Stomach (tissue), 8 donors: ENCODE measurements at regions not wholly inside any gene's neighbourhood (a gene's known extent, or its start where the extent isn't known, plus 50 kb on each side); places are given as distances from the start of the nearest gene placed in this dataset.

Experiments used
- DNase-seq, 2 donors: peaks; one replicate each; pipeline versions ENCODE4 v3.0.0 to v3.0.0-alpha.2; 2013 to 2019
- H3K27ac ChIP-seq, 5 donors: fragments of 200-600 bp in 4 of 5; sonication (generic) in 4 of 5; one replicate each; pipeline ENCODE4 v1.5.1; 2013 to 2019; ENCODE audit warnings: mild to moderate bottlenecking in 1 of 5, moderate library complexity in 1 of 5
- H3K27me3 ChIP-seq, 3 donors: fragments of 200-600 bp; sonication (generic); one replicate each; pipeline ENCODE4 v1.5.1; 2017 to 2019; ENCODE audit warnings: mixed run types in 1 of 3
- H3K36me3 ChIP-seq, 4 donors: fragments of 200-600 bp; sonication (generic); 1 replicate in 3 of 4; 2 replicates in 1 of 4; pipeline ENCODE4 v1.5.1; 2016 to 2019
- H3K4me1 ChIP-seq, 4 donors: fragments of 200-600 bp; sonication (generic); one replicate each; pipeline ENCODE4 v1.5.1; 2016 to 2019
- H3K4me3 ChIP-seq, 4 donors: fragments of 200-600 bp; sonication (generic) in 3 of 4; one replicate each; pipeline ENCODE4 v1.5.1; 2016 to 2019; ENCODE audit warnings: mild to moderate bottlenecking in 1 of 4
- H3K9me3 ChIP-seq, 4 donors: fragments of 200-600 bp; sonication (generic); one replicate each; pipeline ENCODE4 v1.5.1; 2016 to 2019
- CTCF ChIP-seq, 7 experiments: fragments of 450-650 bp in 4 of 7; fragments of 200-600 bp in 3 of 7; sonication (generic) in 3 of 7; IDR thresholded peaks; one replicate each; pipeline ENCODE4 v1.5.1; 2016 to 2019; ENCODE audit warnings: antibody characterized with exemption in 7 of 7, control low read depth in 2 of 7, mild to moderate bottlenecking in 1 of 7
- EP300 ChIP-seq: sonication (generic); formaldehyde crosslinking; IDR thresholded peaks from one replicate; pipeline ENCODE4 v1.6.1; 2017; ENCODE audit warnings: antibody characterized with exemption
- POLR2A ChIP-seq, 4 donors: fragments of 450-650 bp; IDR thresholded peaks; one replicate each; pipeline ENCODE4 v1.6.1; 2016; ENCODE audit warnings: antibody characterized with exemption in 4 of 4, control low read depth in 2 of 4, mild to moderate bottlenecking in 1 of 4, moderate library complexity in 1 of 4
- POLR2AphosphoS5 ChIP-seq, 3 donors: sonication (generic); formaldehyde crosslinking; IDR thresholded peaks; one replicate each; pipeline ENCODE4 v1.6.1; 2016; ENCODE audit warnings: antibody characterized with exemption in 3 of 3
- WGBS, 5 donors: extraction: QIAGEN DNeasy Blood & Tissue Kit in 3 of 5; methylation state at CpG; one replicate each; pipeline versions ENCODE4 v1.1.5 to v1.1.7; 2013 to 2018; 5-methylcytosine and 5-hydroxymethylcytosine counted together
- intact Hi-C: fragments of 100-400 bp; cut with DNase I; formaldehyde crosslinking; loops from one replicate; pipeline ENCODE4 v1.15.1; 2023; ENCODE audit warnings: low total_unique reads
- donor health status: healthy with polysubstance abuse.
- donor health status: Bipolar disorder and iron deficiency.
- donor health status: healthy.

GRCh38 chr3:197371591-197372046, 73.2 kb upstream of the DLG1 start:
- no peaks in the 10 kb centered on the region for H3K27me3 ChIP-seq
- intact Hi-C loops: no loop called here
- DNase-seq: peak in 1 of 2 donors; percentile 40
- H3K9me3 ChIP-seq: no peaks in the 10 kb centered on the region
- H3K4me1 ChIP-seq: peaks cover 8 to 28% (median 23%) of the 10 kb centered on the region in 4 donors
- no peak for TF ChIP-seq POLR2A (IDR thresholded peaks at IDR 0.05)
- H3K36me3 ChIP-seq: no peaks in the 10 kb centered on the region
- H3K27ac ChIP-seq: peak overlapping the region in 3 of 5 donors; percentile 12 to 38 (median 32)
- no peak overlapping the region for H3K4me3 ChIP-seq
- 52 to 88% (median 82%) methylated on average over 1 of the region's 1 CpG for WGBS, 5 donors

GRCh38 chr3:197369545-197369944, 71.1 kb upstream of the DLG1 start:
- TF ChIP-seq EP300 (no peak), POLR2AphosphoS5 (IDR thresholded peaks at IDR 0.05) (no peak), POLR2A (IDR thresholded peaks at IDR 0.05) (no peak), CTCF (IDR thresholded peaks at IDR 0.05) (no peak)
- intact Hi-C loops: loop anchor here (10.0 kb wide), 1 partner anchor 65 kb away; no protein-coding TSS in a partner anchor
- Histone ChIP-seq H3K4me1 (peaks cover 9 to 40% (median 26%) of the 10 kb centered on the region in 4 donors), H3K27me3 (no peaks in the 10 kb centered on the region), H3K36me3 (no peaks in the 10 kb centered on the region), H3K27ac (no peak overlapping the region), H3K9me3 (no peaks in the 10 kb centered on the region), H3K4me3 (no peak overlapping the region)
- no peak for DNase-seq
- 92 to 100% (median 92%) methylated on average over 1 to 2 of the region's 2 CpGs for WGBS, 5 donors

GRCh38 chr3:197368821-197369220, 70.4 kb upstream of the DLG1 start:
- intact Hi-C loops: loop anchor here (10.0 kb wide), 1 partner anchor 64 kb away; no protein-coding TSS in a partner anchor
- Histone ChIP-seq H3K4me3 (no peak overlapping the region), H3K4me1 (peaks cover 9 to 40% (median 26%) of the 10 kb centered on the region in 4 donors), H3K9me3 (no peaks in the 10 kb centered on the region), H3K36me3 (no peaks in the 10 kb centered on the region), H3K27me3 (no peaks in the 10 kb centered on the region), H3K27ac (no peak overlapping the region)
- 69 to 92% (median 89%) methylated on average over 4 of the region's 4 CpGs for WGBS, 5 donors
- no peak for DNase-seq
- TF ChIP-seq CTCF (IDR thresholded peaks at IDR 0.05) (no peak), POLR2AphosphoS5 (IDR thresholded peaks at IDR 0.05) (no peak), EP300 (no peak), POLR2A (IDR thresholded peaks at IDR 0.05) (no peak)

DNA sequence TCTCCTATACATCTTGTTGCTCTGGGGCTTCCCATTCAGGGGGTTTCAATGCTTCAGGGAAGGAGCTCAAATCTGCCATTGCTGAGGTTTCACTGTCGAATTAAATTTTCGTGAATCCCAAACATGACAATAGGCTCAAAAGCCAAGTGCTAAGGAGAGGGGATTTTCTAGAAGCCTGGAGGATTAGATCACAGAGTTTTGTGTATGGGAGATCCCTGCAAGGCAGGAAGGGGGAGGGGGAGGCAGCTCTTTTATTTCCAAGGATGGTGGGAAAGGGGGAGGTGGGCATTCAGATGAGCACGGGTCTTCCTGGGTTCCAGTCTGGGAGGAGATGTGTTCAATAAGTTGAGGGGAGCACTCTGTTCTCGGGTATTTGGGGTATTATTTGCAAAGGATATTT, 69.9 kb upstream of the DLG1 start:
- intact Hi-C loops: loop anchor here (10.0 kb wide), 1 partner anchor 64 kb away; no protein-coding TSS in a partner anchor
- H3K27me3 ChIP-seq: no peaks in the 10 kb centered on the region
- H3K27ac ChIP-seq: no peak overlapping the region
- peaks cover 9 to 40% (median 26%) of the 10 kb centered on the region in 4 donors for H3K4me1 ChIP-seq
- no peak overlapping the region for H3K4me3 ChIP-seq
- 68 to 76% (median 74%) methylated on average over 4 of the region's 4 CpGs for WGBS, 5 donors
- no peak for DNase-seq
- H3K36me3 ChIP-seq: no peaks in the 10 kb centered on the region
- H3K9me3 ChIP-seq: no peaks in the 10 kb centered on the region
- TF ChIP-seq POLR2AphosphoS5 (IDR thresholded peaks at IDR 0.05): no peak
- no peak for TF ChIP-seq POLR2A (IDR thresholded peaks at IDR 0.05)
- no peak for TF ChIP-seq EP300
- no peak for TF ChIP-seq CTCF (IDR thresholded peaks at IDR 0.05)

GRCh38 chr3:197367081-197367780, 68.8 kb upstream of the DLG1 start:
- Histone ChIP-seq H3K4me1 (peaks cover 9 to 37% (median 19%) of the 10 kb centered on the region in 4 donors), H3K9me3 (no peaks in the 10 kb centered on the region), H3K27ac (peak overlapping the region in 1 of 5 donors; percentile 13), H3K27me3 (no peaks in the 10 kb centered on the region), H3K4me3 (no peak overlapping the region), H3K36me3 (no peaks in the 10 kb centered on the region)
- WGBS, 5 donors: 52 to 64% (median 57%) methylated on average over 13 of the region's 13 CpGs
- intact Hi-C loops: loop anchor here (10.0 kb wide), 1 partner anchor 62 kb away; no protein-coding TSS in a partner anchor
- peak in 1 of 2 donors; percentile 74 for DNase-seq
- TF ChIP-seq POLR2AphosphoS5 (IDR thresholded peaks at IDR 0.05): no peak
- no peak for TF ChIP-seq EP300
- TF ChIP-seq POLR2A (IDR thresholded peaks at IDR 0.05): no peak
- no peak for TF ChIP-seq CTCF (IDR thresholded peaks at IDR 0.05)
